ENCODE measurements at regions not wholly inside any gene's neighbourhood (a gene's known extent, or its start where the extent isn't known, plus 50 kb on each side); places are given as distances from the start of the nearest gene placed in this dataset.

DNA sequence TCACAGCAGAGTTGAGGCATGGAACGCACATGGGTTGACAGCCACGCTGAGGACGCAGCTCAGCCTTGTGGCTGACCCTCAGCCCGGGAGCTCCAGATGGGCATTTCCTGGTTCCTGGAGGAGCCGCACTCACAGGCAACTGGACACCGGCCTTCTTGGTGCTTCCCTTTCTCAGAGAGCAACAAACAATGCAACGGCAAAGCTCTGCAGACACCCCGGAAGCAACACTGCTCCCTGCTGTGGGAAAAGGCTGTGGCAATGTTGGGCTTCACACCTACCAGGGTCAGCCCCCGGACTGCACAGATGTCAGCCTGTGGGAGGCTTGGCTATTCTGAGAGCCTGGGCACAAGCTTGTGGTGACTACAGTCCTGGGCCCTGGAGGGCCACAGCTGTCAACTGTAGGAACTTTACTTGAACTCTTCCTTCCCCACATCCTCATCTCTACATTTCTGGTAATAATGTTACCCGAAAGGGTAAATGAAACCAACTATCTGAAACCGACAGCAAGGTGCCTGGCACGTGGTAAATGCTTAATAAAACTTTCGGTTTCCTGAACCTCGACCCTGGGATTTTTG lies 597.5 kb upstream of the MKI67 start:
- TF ChIP-seq, protein P1, sequence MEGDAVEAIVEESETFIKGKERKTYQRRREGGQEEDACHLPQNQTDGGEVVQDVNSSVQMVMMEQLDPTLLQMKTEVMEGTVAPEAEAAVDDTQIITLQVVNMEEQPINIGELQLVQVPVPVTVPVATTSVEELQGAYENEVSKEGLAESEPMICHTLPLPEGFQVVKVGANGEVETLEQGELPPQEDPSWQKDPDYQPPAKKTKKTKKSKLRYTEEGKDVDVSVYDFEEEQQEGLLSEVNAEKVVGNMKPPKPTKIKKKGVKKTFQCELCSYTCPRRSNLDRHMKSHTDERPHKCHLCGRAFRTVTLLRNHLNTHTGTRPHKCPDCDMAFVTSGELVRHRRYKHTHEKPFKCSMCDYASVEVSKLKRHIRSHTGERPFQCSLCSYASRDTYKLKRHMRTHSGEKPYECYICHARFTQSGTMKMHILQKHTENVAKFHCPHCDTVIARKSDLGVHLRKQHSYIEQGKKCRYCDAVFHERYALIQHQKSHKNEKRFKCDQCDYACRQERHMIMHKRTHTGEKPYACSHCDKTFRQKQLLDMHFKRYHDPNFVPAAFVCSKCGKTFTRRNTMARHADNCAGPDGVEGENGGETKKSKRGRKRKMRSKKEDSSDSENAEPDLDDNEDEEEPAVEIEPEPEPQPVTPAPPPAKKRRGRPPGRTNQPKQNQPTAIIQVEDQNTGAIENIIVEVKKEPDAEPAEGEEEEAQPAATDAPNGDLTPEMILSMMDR (IDR thresholded peaks at IDR 0.05; ENCODE audit: borderline replicate concordance, extremely low read depth, low read length, poor library complexity, severe bottlenecking), result no peak
- TF ChIP-seq EZH2 (IDR thresholded peaks at IDR 0.05; ENCODE audit: borderline replicate concordance, low read depth, low read length, severe bottlenecking), result no peak
